ENCODE measurements at regions not wholly inside any gene's neighbourhood (a gene's known extent, or its start where the extent isn't known, plus 50 kb on each side); places are given as distances from the start of the nearest gene placed in this dataset.
"Not testable (repeated sequence)": the region's sequence is repeated elsewhere in the genome, so short reads cannot be mapped to it uniquely, and the experiment has no call there.

GRCh38 chr2:16725549-16725948, 59.9 kb upstream of the CYRIA start:
- DNase-seq (ENCODE audit: low read depth): no peak

GRCh38 chr2:16722677-16723076, 57.0 kb upstream of the CYRIA start:
- DNase-seq (ENCODE audit: low read depth): no peak

GRCh38 chr2:16722126-16722525, 56.5 kb upstream of the CYRIA start:
- no peak for DNase-seq (ENCODE audit: low read depth)

GRCh38 chr2:16721529-16721928, 55.9 kb upstream of the CYRIA start:
- DNase-seq (ENCODE audit: low read depth): not testable (repeated sequence)

GRCh38 chr2:16720737-16721136, 55.1 kb upstream of the CYRIA start:
- not testable (repeated sequence) for DNase-seq (ENCODE audit: low read depth)

GRCh38 chr2:16719485-16719808, 53.8 kb upstream of the CYRIA start:
- no peak for DNase-seq (ENCODE audit: low read depth)

- DNase-seq (ENCODE audit: low read depth): no peak
Measured at GRCh38 chr2:16718576-16719484, 53.2 kb upstream of the CYRIA start.

GRCh38 chr2:16717477-16717876, 51.8 kb upstream of the CYRIA start:
- no peak for DNase-seq (ENCODE audit: low read depth)

GRCh38 chr2:16716944-16717343, 51.3 kb upstream of the CYRIA start:
- no peak for DNase-seq (ENCODE audit: low read depth)

- DNase-seq (ENCODE audit: low read depth): no peak
Measured at GRCh38 chr2:16716024-16716423, 50.4 kb upstream of the CYRIA start.
